Stomach (tissue), 8 donors: ENCODE measurements at regions not wholly inside any gene's neighbourhood (a gene's known extent, or its start where the extent isn't known, plus 50 kb on each side); places are given as distances from the start of the nearest gene placed in this dataset.

Experiments used
- DNase-seq, 2 donors: peaks; one replicate each; pipeline versions ENCODE4 v3.0.0 to v3.0.0-alpha.2; 2013 to 2019
- H3K27ac ChIP-seq, 5 donors: fragments of 200-600 bp in 4 of 5; sonication (generic) in 4 of 5; one replicate each; pipeline ENCODE4 v1.5.1; 2013 to 2019; ENCODE audit warnings: mild to moderate bottlenecking in 1 of 5, moderate library complexity in 1 of 5
- H3K27me3 ChIP-seq, 3 donors: fragments of 200-600 bp; sonication (generic); one replicate each; pipeline ENCODE4 v1.5.1; 2017 to 2019; ENCODE audit warnings: mixed run types in 1 of 3
- H3K36me3 ChIP-seq, 4 donors: fragments of 200-600 bp; sonication (generic); 1 replicate in 3 of 4; 2 replicates in 1 of 4; pipeline ENCODE4 v1.5.1; 2016 to 2019
- H3K4me1 ChIP-seq, 4 donors: fragments of 200-600 bp; sonication (generic); one replicate each; pipeline ENCODE4 v1.5.1; 2016 to 2019
- H3K4me3 ChIP-seq, 4 donors: fragments of 200-600 bp; sonication (generic) in 3 of 4; one replicate each; pipeline ENCODE4 v1.5.1; 2016 to 2019; ENCODE audit warnings: mild to moderate bottlenecking in 1 of 4
- H3K9me3 ChIP-seq, 4 donors: fragments of 200-600 bp; sonication (generic); one replicate each; pipeline ENCODE4 v1.5.1; 2016 to 2019
- EP300 ChIP-seq: sonication (generic); formaldehyde crosslinking; IDR thresholded peaks from one replicate; pipeline ENCODE4 v1.6.1; 2017; ENCODE audit warnings: antibody characterized with exemption
- POLR2A ChIP-seq, 4 donors: fragments of 450-650 bp; IDR thresholded peaks; one replicate each; pipeline ENCODE4 v1.6.1; 2016; ENCODE audit warnings: antibody characterized with exemption in 4 of 4, control low read depth in 2 of 4, mild to moderate bottlenecking in 1 of 4, moderate library complexity in 1 of 4
- POLR2AphosphoS5 ChIP-seq, 3 donors: sonication (generic); formaldehyde crosslinking; IDR thresholded peaks; one replicate each; pipeline ENCODE4 v1.6.1; 2016; ENCODE audit warnings: antibody characterized with exemption in 3 of 3
- WGBS, 5 donors: extraction: QIAGEN DNeasy Blood & Tissue Kit in 3 of 5; methylation state at CpG; one replicate each; pipeline versions ENCODE4 v1.1.5 to v1.1.7; 2013 to 2018; 5-methylcytosine and 5-hydroxymethylcytosine counted together
- intact Hi-C: fragments of 100-400 bp; cut with DNase I; formaldehyde crosslinking; loops from one replicate; pipeline ENCODE4 v1.15.1; 2023; ENCODE audit warnings: low total_unique reads
- TF ChIP-seq, protein P1 (sequence below), 7 experiments: fragments of 450-650 bp in 4 of 7; fragments of 200-600 bp in 3 of 7; sonication (generic) in 3 of 7; IDR thresholded peaks; one replicate each; pipeline ENCODE4 v1.5.1; 2016 to 2019; ENCODE audit warnings: antibody characterized with exemption in 7 of 7, control low read depth in 2 of 7, mild to moderate bottlenecking in 1 of 7
- donor health status: healthy with polysubstance abuse.
- donor health status: Bipolar disorder and iron deficiency.
- donor health status: healthy.

DNA sequence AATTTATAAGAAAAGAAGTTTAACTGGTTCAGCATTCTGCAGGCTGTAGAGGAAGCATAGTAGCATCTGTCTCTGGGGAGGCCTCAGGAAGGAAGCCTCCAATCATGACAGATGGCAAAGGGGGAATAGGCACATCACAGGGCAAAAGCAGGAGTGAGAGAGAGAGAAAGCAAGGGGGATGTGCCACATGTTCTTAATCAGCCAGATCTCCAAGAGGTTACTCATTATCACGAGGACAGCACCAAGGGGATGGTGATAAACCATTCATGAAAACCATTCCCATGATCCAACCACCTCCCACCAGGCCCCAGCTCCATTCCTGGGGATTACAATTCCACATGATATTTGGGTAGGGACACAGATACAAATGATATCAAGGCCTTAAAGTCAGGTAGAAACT lies 217.5 kb upstream of the TCF21 start:
- 50 to 71% (median 65%) methylated on average over 1 of the region's 1 CpG for WGBS, 5 donors
- TF ChIP-seq, protein P1, sequence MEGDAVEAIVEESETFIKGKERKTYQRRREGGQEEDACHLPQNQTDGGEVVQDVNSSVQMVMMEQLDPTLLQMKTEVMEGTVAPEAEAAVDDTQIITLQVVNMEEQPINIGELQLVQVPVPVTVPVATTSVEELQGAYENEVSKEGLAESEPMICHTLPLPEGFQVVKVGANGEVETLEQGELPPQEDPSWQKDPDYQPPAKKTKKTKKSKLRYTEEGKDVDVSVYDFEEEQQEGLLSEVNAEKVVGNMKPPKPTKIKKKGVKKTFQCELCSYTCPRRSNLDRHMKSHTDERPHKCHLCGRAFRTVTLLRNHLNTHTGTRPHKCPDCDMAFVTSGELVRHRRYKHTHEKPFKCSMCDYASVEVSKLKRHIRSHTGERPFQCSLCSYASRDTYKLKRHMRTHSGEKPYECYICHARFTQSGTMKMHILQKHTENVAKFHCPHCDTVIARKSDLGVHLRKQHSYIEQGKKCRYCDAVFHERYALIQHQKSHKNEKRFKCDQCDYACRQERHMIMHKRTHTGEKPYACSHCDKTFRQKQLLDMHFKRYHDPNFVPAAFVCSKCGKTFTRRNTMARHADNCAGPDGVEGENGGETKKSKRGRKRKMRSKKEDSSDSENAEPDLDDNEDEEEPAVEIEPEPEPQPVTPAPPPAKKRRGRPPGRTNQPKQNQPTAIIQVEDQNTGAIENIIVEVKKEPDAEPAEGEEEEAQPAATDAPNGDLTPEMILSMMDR (IDR thresholded peaks at IDR 0.05) = no peak
- no peak for TF ChIP-seq POLR2A (IDR thresholded peaks at IDR 0.05)
- TF ChIP-seq POLR2AphosphoS5 (IDR thresholded peaks at IDR 0.05) = no peak
- H3K4me3 ChIP-seq = no peak overlapping the region
- no peaks in the 10 kb centered on the region for H3K27me3 ChIP-seq
- no peak for DNase-seq
- no peaks in the 10 kb centered on the region for H3K4me1 ChIP-seq
- no peaks in the 10 kb centered on the region for H3K9me3 ChIP-seq
- H3K36me3 ChIP-seq = no peaks in the 10 kb centered on the region
- intact Hi-C loops = no loop called here
- no peak overlapping the region for H3K27ac ChIP-seq

DNA sequence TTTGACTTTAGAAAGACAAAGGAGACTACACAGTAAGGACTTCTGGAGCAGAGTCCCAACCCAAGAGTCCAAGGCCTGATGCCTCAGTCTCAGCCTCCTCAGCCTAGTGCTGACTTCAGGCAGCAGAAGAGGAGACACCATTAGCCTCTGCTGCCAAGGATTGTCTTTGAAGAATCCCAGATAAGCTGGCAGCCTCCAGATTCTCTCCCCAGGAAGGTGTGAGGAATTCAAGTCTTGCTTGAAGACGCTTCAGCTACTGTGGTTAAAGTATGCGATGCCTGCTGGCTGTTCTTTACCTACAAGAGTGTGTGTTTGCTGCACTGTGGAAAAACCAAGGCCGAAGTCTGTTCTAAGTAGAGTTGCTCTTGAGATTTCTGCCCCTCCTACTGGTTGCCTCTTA lies 215.9 kb upstream of the TCF21 start:
- no peak for DNase-seq
- intact Hi-C loops = no loop called here
- Histone ChIP-seq H3K27ac (no peak overlapping the region), H3K4me1 (no peaks in the 10 kb centered on the region), H3K36me3 (no peaks in the 10 kb centered on the region), H3K27me3 (no peaks in the 10 kb centered on the region), H3K9me3 (no peaks in the 10 kb centered on the region), H3K4me3 (no peak overlapping the region)
- 77 to 84% (median 79%) methylated on average over 3 of the region's 3 CpGs for WGBS, 5 donors
- TF ChIP-seq POLR2A (IDR thresholded peaks at IDR 0.05) (no peak), POLR2AphosphoS5 (IDR thresholded peaks at IDR 0.05) (no peak), EP300 (no peak)
- TF ChIP-seq, protein P1 (IDR thresholded peaks at IDR 0.05) = no peak

DNA sequence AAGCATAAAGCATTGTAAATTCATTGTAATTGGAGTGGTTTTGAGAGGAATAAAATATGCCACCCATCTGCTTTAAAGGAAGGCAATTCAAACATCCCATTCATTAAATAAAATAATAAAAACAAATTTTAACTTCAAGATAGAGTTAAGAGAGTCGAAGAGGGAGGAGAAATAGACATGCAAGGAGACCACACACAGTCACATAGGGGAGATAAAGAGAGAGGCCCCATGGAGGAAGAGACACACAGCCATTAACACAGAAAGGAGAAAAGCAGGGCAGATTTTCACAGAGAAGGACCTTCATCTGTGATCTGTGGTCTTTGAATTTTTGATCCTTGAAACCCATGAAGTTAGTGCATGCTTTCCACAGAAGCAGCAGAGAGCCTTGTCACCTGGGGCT lies 214.3 kb upstream of the TCF21 start:
- no peak for DNase-seq
- H3K36me3 ChIP-seq = no peaks in the 10 kb centered on the region
- no peaks in the 10 kb centered on the region for H3K9me3 ChIP-seq
- H3K4me1 ChIP-seq = no peaks in the 10 kb centered on the region
- TF ChIP-seq POLR2A (IDR thresholded peaks at IDR 0.05) (no peak), EP300 (no peak), POLR2AphosphoS5 (IDR thresholded peaks at IDR 0.05) (no peak)
- TF ChIP-seq, protein P1 (IDR thresholded peaks at IDR 0.05) = no peak
- H3K27me3 ChIP-seq = no peaks in the 10 kb centered on the region
- no peak overlapping the region for H3K27ac ChIP-seq
- H3K4me3 ChIP-seq = no peak overlapping the region
- WGBS, 5 donors = 47 to 66% (median 58%) methylated on average over 1 of the region's 1 CpG
- intact Hi-C loops = no loop called here

DNA sequence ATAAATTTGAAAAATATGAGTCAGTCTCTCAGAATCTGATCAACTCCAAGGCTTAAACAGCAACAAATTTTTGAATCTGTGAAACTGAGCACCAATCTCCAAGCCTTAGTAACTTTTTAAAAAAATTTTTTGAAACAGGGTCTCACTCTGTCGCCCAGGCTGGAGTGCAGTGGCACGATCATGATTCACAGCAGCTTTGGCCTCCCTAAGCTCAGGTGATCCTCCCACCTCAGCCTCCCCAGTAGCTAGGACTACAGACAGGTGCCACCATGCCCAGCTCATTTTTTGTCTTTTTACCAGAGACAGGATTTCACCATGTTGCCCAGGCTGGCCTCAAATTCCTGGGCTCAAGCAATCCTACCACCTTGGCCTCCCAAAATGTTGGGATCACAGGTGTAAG lies 207.9 kb upstream of the TCF21 start:
- 87 to 97% (median 91%) methylated on average over 2 of the region's 2 CpGs for WGBS, 5 donors
- no peaks in the 10 kb centered on the region for H3K9me3 ChIP-seq
- TF ChIP-seq EP300 (no peak), POLR2A (IDR thresholded peaks at IDR 0.05) (no peak), POLR2AphosphoS5 (IDR thresholded peaks at IDR 0.05) (no peak)
- TF ChIP-seq, protein P1 (IDR thresholded peaks at IDR 0.05) = no peak

More for the DNA sequence above, 207.9 kb upstream of the TCF21 start:
- H3K27me3 ChIP-seq = no peaks in the 10 kb centered on the region
- no peaks in the 10 kb centered on the region for H3K36me3 ChIP-seq
- H3K27ac ChIP-seq = no peak overlapping the region
- intact Hi-C loops = no loop called here
- H3K4me3 ChIP-seq = no peak overlapping the region
- peaks cover 0 to 14% (median 0%) of the 10 kb centered on the region in 4 donors for H3K4me1 ChIP-seq
- no peak for DNase-seq
